Skin of body (tissue), 1 donor: ENCODE measurements at regions not wholly inside any gene's neighbourhood (a gene's known extent, or its start where the extent isn't known, plus 50 kb on each side); places are given as distances from the start of the nearest gene placed in this dataset.

Source experiments
- DNase-seq: peaks from one replicate; lab custom pipeline; 2025; lab: John Stamatoyannopoulos, UW

DNA sequence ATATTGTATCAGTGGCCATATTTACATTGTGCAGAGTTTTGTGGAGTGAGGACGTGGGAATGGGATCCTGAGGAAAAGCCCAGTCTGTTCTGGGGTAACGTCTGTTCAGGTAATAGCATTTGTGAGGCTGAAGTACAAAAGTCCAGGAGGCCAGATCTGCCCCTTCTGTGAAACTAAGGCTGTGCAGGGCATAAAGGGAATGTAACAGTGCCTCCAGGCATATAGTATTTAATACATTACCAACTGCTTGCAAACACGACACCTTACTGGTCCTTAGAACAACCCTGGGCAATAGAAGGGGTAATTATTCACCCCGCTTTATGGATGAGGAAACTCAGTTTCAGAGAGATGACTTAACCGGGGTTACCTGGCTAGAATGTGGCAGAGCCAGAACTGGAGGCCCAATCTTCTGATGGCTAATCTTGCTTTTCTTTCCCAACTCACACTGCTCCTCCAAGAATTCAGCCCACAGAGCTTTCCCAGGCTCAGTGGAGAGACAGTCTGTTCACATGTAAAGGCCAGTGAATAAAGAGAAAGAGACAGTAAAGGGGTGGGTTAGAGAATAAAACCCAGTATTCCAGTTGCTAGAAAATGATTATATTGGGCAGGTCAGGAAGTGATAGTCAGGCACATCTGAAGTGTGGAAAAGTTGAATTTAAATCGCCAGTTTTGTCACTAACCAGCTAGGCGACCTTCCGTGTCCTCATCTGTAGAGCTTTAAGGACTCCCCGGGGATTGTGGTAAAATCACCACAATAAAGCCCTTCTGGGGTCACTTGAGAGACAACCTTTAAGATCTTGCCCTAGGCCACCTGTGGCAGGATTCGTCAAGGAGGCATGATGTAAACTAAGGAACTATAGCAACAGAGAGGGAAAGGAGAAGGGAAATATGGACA, 280.7 kb upstream of the CITED2 start:
- DNase-seq = no peak

DNA sequence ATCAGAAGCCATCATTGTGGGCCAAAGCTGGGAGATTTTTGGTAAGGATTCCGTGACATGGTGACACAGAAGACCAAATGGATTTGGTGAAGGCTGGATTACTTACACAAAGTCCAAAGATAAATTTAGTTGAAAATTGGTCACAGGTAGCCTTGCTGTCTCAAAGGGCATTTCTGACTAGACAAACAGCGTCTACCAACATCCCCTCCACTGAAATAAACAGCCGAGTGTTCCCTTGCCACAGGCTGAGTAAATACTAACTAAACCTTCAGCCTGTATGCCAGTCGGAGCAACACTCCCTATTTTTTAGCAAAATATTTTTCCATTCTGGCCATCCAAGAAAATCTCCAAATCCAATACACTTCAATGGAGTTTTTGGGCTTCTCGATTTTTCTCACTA, 279.9 kb upstream of the CITED2 start:
- no peak for DNase-seq

DNA sequence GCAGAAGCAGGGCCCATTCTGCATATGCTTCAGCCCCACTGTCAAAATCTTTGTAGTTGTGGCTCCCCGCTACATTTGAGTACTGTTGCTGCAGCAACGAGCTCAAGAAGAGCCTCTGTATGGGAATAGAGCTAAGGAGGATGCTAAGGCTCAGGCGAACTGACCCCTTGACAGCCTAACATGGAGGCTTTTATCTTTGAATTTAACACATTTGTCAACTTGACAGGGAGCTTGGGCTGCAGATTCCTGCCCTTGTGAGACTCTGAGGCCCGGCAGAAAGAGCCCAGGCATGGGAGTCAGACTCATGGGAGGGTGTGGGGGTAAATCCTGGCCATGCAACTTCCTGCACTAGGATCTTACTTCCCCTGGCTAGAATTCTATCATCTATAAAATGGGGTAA, 278.7 kb upstream of the CITED2 start:
- no peak for DNase-seq

DNA sequence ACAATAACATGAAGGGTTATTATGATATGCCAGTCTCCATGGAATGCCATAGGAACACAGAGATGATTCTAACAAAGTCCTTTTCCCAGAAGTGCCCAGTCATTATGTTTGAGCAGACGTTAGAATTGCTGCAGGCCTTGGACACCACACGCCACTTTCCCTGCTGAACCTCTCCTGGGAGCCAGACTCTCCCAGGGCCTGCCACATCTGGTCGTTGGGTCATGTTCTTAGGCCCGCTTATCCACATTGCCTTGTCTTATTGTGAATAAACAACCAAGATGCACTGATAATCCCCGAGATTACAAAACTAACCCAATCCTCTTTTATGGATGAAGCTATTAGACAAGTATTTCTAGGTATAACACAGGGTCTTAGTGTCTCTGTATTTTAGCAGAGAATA, 276.5 kb upstream of the CITED2 start:
- DNase-seq = no peak

DNA sequence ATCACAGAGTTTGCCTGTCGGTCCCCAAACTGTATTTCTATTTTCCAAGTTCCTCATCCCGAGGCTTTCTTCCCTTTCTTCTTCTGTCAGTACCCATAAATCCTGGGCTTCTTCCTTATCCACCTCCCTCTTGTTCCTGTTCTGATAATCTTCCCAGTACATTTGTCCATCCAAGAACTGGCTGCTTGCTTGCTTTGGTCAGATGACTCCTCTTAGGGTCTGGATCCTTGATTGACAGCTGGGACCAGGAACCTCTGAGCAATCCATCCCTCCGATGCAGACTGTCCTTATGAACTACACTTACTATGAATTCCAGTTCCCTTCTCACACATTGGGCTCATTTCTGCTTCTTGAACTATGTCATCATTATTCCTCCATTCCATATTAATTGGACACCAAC, 275.3 kb upstream of the CITED2 start:
- no peak for DNase-seq

DNA sequence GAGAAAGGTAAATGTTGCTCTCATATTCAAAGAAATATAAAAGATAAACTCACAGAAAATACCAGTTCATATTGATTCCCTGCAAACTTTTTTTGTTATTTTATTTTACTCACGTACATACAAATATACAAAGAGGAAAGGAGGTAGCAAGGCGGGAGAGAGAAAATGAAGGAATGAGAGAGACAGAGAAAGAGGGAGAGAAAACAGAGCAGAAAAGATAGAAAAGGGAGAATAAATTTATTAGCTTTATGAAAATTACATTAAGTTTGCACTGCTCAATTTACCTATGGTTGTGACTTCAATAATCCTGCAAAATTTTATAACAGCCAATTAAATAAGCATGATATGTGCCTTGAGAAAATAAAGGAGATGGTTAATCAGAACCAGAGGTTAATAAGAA, 274.7 kb upstream of the CITED2 start:
- no peak for DNase-seq

DNA sequence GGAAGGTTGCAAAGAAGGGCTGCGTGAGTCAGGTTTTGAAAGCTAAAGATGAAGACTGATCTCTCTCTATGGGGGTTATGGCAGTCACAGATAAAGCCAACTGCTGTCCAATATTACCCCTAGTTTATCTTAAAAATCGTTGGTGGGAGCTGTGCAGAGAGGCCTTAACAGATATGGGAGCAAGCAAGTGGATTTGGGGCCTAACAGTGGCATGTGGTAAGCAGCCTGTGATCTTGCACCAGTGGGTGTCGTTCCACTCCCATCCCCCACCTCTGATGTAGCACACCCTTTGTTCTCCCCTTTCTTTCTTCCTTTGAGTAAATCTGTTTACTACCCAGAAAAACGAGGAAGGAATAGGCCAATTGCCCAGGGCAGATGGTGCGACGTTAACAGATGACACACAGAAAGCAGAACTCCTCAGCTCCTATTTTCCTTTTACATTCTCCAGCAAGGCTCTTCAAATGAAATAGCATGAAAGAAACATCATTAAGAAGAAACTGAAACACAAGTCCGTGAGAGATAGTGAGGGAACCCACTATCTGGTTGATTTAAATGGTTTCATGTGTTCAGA, 274.1 kb upstream of the CITED2 start:
- DNase-seq = no peak

DNA sequence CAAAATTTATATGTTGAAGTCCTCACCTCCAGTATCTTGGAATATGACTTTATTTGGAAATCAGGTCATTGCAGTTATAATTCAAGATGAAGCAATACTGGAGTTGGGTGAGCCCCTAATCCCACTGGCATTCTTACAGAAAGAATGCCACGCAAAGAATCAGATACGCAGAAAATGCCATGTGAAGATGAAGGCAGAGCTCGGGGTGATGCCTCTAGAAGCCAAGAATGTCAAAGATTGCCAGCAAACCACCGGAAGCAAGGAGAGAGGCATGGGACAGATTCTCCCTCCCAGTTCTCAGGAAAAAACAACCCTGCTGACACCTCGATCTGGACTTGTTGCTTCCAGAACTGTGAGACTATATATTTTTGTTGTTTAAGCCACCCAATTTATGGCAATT, 273.4 kb upstream of the CITED2 start:
- DNase-seq = no peak

DNA sequence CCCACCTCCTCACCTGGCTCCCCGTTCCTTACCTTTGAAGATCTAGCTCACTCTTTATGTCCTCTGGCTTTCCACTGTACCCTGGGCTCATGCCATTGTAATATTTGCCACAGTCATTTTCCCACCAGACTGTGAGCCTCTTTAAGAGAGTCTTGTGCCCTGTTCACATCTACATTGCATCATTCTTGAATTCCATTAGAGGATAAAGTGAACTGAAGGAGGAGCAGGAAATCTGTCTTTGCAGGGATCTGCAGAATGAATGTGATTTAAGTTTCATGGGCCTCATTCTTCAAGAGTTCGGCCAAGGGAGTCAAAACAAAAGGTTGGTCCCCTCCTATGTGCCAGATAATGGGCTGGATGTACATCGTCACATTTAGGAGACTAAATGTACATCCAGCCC, 272.6 kb upstream of the CITED2 start:
- DNase-seq = no peak

DNA sequence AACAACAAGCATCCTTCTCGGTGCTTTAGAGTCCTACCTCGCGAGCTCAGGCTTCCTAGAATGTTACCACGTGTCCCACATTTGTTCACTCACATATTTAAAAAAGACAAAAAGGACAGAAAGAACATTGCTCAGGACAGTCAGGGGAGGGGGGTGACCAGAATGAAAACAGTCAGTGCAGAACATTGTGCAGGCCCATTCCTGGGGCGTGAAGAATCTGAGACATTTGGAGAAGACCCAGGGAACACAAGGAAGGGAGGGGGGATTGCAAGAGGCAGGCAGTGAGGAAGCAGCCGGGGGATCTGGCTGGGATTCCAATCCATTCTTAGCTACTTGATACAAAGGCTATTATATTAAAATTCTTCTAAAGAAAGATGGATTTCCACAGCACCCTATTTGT, 270.4 kb upstream of the CITED2 start:
- DNase-seq = no peak

DNA sequence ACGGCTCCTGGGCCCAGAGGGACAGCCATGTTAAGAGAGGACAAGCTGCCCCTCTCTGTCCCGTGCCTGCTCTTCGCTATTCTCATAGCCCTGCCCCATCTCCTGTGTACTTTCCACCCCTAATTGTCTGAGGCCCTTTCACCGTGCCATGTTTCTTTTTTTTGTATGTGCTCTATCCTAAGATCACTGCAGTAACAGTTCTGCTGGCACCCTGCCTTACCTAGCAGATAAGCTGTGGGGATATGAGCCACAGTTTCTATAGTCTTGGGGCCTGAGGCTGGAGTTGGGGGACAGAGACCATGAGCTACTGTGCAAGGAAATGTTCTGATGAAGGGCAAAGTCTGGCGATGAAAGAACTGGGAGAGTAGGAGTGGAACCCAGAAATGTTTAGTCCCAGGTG, 269.5 kb upstream of the CITED2 start:
- DNase-seq = no peak

DNA sequence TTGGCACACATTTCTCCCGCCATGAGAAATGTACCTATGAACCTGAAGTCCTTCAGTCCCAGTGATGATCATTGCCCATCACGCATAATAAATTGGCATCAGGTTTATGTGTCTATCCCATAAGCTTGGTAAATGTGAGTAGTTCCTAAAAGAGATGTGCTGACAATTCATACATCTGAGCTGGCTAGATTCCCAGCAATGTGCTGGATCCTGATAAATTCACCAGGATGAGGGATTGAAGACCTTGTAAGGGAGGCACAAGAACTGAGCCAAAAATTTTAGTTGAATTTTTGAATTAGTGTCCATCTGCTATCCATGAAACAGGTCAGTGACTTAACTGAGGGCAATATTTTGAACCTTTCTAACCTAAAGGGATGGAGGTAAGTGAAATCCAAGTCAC, 267.9 kb upstream of the CITED2 start:
- DNase-seq = no peak

DNA sequence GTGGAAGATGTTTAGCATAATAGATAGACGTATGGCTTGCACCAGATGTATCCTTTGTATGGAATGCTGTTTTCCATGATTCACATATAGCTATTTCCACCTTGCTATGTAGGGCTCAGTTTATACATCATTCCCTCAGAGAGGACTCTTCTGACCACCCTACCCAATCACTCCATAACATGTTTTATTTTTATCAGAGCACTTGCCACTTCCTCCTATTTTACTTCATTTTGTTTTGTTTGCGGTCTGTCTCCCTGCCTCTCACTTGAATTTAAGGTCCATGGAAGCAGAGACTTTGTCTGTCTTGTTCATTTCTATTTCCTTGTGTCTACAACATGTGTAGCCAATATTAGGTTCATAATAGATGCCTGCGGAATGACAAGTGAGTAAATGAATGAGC, 266.9 kb upstream of the CITED2 start:
- DNase-seq = no peak

DNA sequence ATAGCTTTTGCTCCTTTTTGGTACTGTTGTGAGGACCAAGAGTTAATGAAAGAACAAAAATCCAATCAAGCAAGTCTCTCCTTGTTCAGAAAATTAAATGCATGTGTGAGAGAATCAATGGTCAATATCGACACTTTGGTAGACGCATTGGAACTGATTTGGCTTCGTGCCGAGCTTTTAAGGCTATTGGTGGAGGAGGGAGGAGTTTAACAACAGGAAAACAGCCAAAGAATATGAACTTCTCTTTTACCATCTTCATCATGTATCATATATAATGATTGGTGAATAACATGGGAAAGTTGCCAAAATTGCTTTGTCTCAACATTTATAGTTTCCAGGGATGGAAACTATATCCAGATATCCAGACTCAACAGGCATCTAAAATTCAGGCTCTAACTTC, 266.5 kb upstream of the CITED2 start:
- no peak for DNase-seq

DNA sequence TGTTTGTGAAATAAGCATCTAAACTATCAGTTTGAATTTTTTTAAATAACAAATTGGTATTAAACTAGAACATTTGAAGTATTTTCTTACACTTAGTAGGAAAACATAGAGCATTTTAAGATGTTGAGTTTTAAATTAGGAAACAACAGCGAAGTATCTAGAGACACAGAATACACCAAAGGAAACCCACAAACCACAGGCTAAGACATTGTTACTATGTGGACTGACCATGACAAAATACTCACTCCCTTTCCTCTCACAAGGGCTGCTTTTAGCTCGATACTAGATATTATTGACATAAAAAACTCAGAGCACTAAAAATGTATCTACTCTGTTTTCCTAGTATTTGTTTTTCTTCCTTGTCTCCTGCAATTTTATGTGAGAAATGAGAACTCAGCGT, 266.0 kb upstream of the CITED2 start:
- DNase-seq = no peak

DNA sequence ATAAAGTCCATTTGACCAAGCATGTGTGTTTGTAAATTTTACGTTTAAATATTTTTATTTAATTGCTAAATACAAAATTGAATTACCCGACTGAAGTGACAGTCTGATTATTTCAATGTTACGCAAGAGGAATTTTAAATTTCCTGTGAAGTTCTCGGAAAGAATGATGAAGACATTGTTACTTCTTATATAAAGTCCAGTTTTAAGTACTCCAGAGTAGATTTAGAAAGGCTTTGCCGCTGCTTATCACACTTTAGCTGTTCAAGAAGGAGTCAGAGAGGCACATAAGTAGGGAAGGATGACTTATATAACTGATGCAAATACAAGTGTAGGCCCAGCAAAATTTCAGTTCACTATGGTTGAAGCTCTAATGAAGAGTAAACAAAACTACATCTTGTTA, 265.1 kb upstream of the CITED2 start:
- no peak for DNase-seq

DNA sequence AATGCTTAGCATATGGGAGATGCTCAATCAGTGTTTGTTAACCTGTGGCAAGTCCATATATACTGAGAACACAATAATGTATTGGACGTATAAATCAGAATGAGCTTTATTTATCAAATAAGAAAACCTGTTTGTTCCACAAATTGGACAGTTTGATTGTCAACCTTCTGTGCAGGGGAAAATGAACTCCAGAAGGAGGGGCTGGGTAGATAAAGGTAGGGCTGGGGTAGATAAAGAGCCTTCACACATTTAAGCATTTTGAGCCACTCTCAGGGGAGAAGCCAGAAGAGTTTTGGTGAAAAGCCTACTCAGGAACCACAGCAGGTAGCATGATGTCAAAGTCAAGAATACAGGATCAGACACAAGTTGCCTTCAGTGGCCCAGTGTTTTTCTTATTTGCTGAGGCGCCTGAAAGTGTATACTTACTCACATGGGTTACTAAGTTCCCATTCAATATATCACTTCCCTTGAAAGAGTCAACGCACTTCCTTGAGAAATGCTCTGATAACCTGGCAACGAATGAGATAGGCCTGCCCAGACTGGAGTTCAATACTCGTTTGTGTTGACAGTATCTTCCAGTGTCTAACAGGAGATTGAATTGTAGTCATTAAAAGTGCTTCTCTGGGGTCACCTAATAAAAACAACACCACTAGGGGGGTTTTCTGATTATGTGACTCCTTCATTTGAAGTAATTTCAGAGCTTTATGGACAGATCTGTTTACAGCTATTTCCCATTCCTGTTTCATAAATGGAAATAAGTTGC, 263.9 kb upstream of the CITED2 start:
- DNase-seq = no peak

DNA sequence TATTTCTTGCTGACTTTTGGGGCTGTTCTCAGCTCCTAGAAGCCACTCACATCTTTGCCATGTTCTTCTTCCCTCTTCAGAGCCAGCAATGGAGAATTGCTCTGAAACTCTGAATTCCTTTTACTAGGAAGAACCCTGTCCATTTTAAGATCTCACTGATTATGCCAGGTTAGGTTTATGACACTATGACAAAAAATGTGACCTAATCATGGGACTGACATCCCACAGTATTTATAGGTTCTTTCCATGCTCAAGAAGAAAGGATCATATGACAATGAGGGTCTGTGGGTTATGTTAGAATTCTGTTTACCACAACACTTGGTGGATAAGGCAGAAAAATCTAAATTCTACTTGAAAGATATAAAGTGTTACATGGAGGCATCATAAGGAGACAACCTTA, 263.3 kb upstream of the CITED2 start:
- no peak for DNase-seq

DNA sequence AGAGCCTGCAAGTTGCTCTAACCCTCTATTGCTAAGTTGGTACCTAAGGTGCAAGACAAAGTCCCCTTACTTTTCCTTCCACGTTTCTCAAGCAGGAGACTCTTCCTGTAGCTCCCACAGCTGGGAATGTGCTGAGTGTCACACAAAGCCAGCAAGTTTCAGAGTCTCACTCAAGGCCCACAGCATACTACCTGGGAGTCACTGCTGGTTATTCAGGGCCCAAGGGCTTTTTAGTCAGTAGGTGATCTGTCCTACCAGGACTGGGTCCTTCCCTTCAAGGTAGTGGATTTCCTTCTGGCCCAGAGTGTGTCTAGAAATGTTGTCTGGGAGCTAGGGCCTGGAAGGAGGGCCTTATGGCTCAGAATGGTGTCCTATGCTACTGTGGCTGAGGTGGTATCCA, 261.9 kb upstream of the CITED2 start:
- DNase-seq = no peak

DNA sequence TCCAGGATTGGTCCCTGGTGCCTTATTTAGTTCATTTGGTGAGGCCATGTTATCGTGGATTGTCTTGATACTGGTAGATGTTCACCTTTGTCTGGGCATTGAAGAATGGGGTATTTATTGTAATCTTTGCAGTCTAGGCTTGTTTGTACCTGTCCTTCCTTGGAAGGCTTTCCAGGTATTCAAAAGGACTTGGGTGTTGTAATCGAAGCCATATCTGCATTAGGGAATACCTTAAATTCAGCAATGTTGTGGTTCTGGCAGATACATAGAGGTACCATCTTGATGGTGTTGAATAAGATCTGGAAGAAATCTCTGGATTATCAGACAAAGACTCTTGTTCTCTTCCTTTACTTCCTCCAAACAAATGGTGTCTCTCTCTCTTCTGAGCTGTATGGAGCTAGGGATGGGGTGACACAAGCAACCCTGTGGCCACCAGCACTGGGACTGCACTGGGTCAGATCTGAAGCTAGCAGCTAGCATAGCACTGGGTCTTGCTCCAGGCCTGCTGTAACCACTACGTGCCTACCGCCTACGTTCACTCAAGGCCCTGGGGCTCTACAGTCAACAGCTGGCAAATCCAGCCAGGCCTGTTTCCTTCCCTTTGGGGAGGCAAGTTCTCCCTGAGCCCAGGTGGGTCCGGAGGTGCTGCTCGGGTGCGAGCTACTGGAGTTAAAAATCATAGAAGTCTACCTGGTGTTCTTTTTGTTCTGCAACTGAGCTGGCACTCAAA, 261.1 kb upstream of the CITED2 start:
- DNase-seq = no peak

DNA sequence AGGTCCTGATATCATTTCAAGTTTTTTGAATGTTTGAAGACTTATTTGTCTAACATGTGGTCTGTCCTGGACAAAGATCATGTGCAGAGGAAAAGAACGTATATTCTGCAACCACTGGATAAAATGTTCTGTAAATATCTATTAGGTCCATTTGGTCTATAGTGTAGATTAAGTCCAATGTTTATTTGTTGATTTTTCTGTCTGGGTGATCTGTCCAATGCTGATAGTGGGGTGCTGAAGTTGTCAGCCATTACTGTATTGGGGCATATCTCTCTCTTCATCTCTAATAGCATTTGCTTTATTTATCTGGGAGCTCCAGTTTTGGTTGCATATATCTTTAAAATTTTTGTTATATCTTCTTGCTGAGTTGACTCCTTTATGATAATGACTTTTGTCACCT, 258.4 kb upstream of the CITED2 start:
- DNase-seq = no peak

DNA sequence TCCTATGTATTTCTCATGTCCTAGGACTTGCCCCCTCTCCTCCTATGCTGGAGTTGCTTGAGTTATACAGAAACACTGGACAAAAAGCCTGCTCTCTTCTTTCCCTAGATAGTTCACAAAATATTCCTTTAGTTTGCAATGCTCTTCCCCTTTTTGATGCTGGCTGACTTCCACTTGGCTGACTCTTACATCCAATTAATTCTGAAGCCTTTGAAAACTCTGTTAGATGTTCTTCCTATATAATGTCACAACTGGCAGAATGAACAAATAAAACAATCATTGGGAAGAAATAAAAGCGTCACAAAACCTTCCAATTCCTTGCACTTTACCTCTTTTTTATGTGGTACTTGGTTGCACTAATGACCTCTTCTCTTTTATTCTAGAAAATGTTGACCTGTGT, 253.8 kb upstream of the CITED2 start:
- no peak for DNase-seq
